AG09319 (cell line): ENCODE measurements at regions not wholly inside any gene's neighbourhood (a gene's known extent, or its start where the extent isn't known, plus 50 kb on each side); places are given as distances from the start of the nearest gene placed in this dataset.

ENCODE experiments used
- DNase-seq: peaks from one replicate; pipeline ENCODE4 v3.0.0-alpha.2; 2010; ENCODE audit warnings: low read depth; ENCODE audit errors: extremely low read depth
- TF ChIP-seq, protein P1 (sequence below): IDR thresholded peaks from 2 replicates; pipeline ENCODE4 v1.5.1; 2011; ENCODE audit warnings: low read depth, mild to moderate bottlenecking, inconsistent platforms, low read length, moderate library complexity

DNA sequence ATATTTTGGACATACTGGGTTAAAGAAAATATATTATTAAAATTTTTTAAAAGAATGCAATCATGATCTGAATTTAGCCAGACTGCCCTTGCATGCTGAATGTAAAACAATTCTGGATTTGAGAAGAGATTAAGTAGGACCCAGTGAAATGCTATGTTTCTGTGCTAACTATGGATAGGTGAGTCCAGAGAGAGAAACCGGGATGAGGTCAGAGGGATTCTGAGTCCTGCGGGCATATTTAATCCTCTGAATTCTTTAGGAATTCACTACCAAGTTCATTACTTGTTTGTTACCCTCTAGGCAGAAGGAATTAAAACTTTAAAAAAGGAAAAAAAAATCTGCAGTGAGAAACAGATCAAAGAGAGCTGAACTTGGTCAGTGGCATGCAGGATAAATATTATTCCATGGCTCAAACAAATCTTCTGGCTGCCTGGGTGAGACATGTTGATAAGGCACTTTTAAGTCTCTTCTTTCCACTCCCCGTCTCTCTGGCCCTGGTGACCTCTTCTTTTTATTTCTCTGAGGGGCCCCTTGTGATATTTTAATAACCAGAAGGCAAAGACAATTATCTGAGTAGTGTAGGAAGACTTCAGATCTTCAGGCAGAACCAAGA, 50.2 kb upstream of the LYZL1 start:
- TF ChIP-seq, protein P1, sequence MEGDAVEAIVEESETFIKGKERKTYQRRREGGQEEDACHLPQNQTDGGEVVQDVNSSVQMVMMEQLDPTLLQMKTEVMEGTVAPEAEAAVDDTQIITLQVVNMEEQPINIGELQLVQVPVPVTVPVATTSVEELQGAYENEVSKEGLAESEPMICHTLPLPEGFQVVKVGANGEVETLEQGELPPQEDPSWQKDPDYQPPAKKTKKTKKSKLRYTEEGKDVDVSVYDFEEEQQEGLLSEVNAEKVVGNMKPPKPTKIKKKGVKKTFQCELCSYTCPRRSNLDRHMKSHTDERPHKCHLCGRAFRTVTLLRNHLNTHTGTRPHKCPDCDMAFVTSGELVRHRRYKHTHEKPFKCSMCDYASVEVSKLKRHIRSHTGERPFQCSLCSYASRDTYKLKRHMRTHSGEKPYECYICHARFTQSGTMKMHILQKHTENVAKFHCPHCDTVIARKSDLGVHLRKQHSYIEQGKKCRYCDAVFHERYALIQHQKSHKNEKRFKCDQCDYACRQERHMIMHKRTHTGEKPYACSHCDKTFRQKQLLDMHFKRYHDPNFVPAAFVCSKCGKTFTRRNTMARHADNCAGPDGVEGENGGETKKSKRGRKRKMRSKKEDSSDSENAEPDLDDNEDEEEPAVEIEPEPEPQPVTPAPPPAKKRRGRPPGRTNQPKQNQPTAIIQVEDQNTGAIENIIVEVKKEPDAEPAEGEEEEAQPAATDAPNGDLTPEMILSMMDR, result no peak
- DNase-seq, result no peak
